ENCODE measurements at regions not wholly inside any gene's neighbourhood (a gene's known extent, or its start where the extent isn't known, plus 50 kb on each side); places are given as distances from the start of the nearest gene placed in this dataset.

- DNase-seq (ENCODE audit: low spot score) (no peak), ATAC-seq (ENCODE audit: low FRiP score) (no peak)
- TF ChIP-seq, protein P1, sequence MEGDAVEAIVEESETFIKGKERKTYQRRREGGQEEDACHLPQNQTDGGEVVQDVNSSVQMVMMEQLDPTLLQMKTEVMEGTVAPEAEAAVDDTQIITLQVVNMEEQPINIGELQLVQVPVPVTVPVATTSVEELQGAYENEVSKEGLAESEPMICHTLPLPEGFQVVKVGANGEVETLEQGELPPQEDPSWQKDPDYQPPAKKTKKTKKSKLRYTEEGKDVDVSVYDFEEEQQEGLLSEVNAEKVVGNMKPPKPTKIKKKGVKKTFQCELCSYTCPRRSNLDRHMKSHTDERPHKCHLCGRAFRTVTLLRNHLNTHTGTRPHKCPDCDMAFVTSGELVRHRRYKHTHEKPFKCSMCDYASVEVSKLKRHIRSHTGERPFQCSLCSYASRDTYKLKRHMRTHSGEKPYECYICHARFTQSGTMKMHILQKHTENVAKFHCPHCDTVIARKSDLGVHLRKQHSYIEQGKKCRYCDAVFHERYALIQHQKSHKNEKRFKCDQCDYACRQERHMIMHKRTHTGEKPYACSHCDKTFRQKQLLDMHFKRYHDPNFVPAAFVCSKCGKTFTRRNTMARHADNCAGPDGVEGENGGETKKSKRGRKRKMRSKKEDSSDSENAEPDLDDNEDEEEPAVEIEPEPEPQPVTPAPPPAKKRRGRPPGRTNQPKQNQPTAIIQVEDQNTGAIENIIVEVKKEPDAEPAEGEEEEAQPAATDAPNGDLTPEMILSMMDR (IDR thresholded peaks at IDR 0.05), result no peak
These were observed 104.2 kb upstream of the RALGPS2 start for GRCh38 chr1:178620584-178621475.

GRCh38 chr1:178621822-178622221 lies 103.2 kb upstream of the RALGPS2 start:
- DNase-seq (ENCODE audit: low spot score) (no peak), ATAC-seq (ENCODE audit: low FRiP score) (no peak)
- TF ChIP-seq, protein P1 (IDR thresholded peaks at IDR 0.05), result no peak

DNA sequence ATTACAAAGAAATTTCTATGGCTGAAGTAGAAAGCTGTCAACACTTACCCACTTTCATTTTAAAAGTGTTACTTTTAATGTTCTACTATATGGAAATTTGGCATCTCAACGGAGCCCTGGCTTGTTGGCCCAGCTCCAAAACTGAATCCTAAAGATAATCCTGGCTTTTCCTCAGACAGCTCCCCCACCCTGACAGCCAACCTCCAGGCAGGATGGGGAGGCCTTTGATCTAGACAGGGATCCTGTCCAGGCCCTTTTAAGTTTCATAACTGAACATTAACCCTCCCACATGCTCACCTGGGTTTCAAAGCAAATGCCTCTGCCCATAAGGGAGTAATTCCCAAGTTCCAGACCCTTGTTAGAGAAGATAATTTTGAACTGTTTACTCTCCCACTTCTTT lies 99.3 kb upstream of the RALGPS2 start:
- TF ChIP-seq, protein P1 (IDR thresholded peaks at IDR 0.05), result no peak
- DNase-seq (ENCODE audit: low spot score) (no peak), ATAC-seq (ENCODE audit: low FRiP score) (peak; percentile 34)

DNA sequence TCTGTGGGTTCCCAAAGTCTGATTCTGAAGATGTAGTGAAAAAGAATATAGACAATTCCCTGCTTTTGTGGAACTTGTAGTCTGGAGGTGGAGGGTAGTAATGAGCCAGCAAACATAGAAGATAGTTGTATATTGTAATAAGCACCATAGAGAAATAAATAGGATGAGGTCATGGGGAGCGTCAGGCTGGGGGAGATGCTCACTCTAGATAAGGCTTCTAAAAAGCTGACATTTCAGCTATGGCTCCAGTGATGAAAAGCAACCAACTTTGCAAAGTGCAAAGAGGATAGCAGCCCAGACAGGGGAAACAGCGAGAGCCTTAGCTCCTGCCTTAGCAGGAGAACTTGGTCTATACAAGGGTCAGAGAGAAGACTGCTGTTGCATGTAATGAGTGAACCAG lies 98.0 kb upstream of the RALGPS2 start:
- DNase-seq (ENCODE audit: low spot score) (no peak), ATAC-seq (ENCODE audit: low FRiP score) (no peak)
- TF ChIP-seq, protein P1 (IDR thresholded peaks at IDR 0.05), result no peak

- ATAC-seq (ENCODE audit: low FRiP score) (no peak), DNase-seq (ENCODE audit: low spot score) (no peak)
- TF ChIP-seq, protein P1 (IDR thresholded peaks at IDR 0.05), result no peak
These were observed 96.3 kb upstream of the RALGPS2 start for GRCh38 chr1:178628637-178629251.

GRCh38 chr1:178629252-178630154 lies 95.5 kb upstream of the RALGPS2 start:
- DNase-seq (ENCODE audit: low spot score) (no peak), ATAC-seq (ENCODE audit: low FRiP score) (peak; percentile 68)
- TF ChIP-seq, protein P1 (IDR thresholded peaks at IDR 0.05), result no peak
